IMR-90 (cell line): ENCODE measurements at regions not wholly inside any gene's neighbourhood (a gene's known extent, or its start where the extent isn't known, plus 50 kb on each side); places are given as distances from the start of the nearest gene placed in this dataset.

Experiments used
- CEBPB ChIP-seq: IDR thresholded peaks from 2 replicates; pipeline ENCODE4 v1.6.1; 2012; ENCODE audit warnings: low read depth, low read length, improper control_type of control experiment
- CHD1 ChIP-seq: IDR thresholded peaks from 2 replicates; pipeline ENCODE4 v1.6.1; 2012; ENCODE audit warnings: low read depth, low read length, improper control_type of control experiment
- CTCF ChIP-seq: conservative IDR thresholded peaks from 2 replicates; pipeline ENCODE4 v1.5.1; 2012; ENCODE audit warnings: mild to moderate bottlenecking, low read depth, low read length, improper control_type of control experiment
- ELK1 ChIP-seq: fragments of 150-350 bp; IDR thresholded peaks from 2 replicates; pipeline ENCODE4 v1.6.1; 2016; ENCODE audit warnings: low read depth, mild to moderate bottlenecking, low read length, moderate library complexity, borderline replicate concordance
- MAZ ChIP-seq: IDR thresholded peaks from 2 replicates; pipeline ENCODE4 v1.6.1; 2012; ENCODE audit warnings: low read depth, mild to moderate bottlenecking, low read length, improper control_type of control experiment, moderate library complexity, borderline replicate concordance
- MXI1 ChIP-seq: IDR thresholded peaks from 2 replicates; pipeline ENCODE4 v1.6.1; 2012; ENCODE audit warnings: low read depth, mild to moderate bottlenecking, low read length, moderate library complexity, borderline replicate concordance
- NFE2L2 ChIP-seq: fragments of 150-350 bp; IDR thresholded peaks from 2 replicates; pipeline ENCODE4 v1.6.1; 2016; ENCODE audit warnings: low read depth, mild to moderate bottlenecking, low read length
- POLR2A ChIP-seq: IDR thresholded peaks from 2 replicates; pipeline ENCODE4 v1.6.1; 2012; ENCODE audit warnings: mild to moderate bottlenecking, low read depth, low read length
- RAD21 ChIP-seq: IDR thresholded peaks from 2 replicates; pipeline ENCODE4 v1.6.1; 2012; ENCODE audit warnings: low read length, improper control_type of control experiment
- RCOR1 ChIP-seq: IDR thresholded peaks from 2 replicates; pipeline ENCODE4 v1.6.1; 2012; ENCODE audit warnings: mild to moderate bottlenecking, low read length, improper control_type of control experiment; ENCODE audit not compliant: insufficient replicate concordance
- RFX5 ChIP-seq: IDR thresholded peaks from 2 replicates; pipeline ENCODE4 v1.8.0; 2012; ENCODE audit warnings: low read depth, mild to moderate bottlenecking, low read length, moderate library complexity
- SMC3 ChIP-seq: fragments of 150-350 bp; IDR thresholded peaks from 2 replicates; pipeline ENCODE4 v1.6.1; 2016; ENCODE audit warnings: low read depth, mild to moderate bottlenecking, antibody characterized with exemption, low read length, moderate library complexity
- USF2 ChIP-seq: fragments of 150-350 bp; IDR thresholded peaks from 2 replicates; pipeline ENCODE4 v1.6.1; 2017; ENCODE audit warnings: mild to moderate bottlenecking, antibody characterized with exemption, low read length, low read depth

- TF ChIP-seq MAZ (no peak), POLR2A (no peak), CTCF (no peak), CHD1 (no peak), RFX5 (no peak), USF2 (no peak), NFE2L2 (no peak), MXI1 (no peak), SMC3 (no peak), RAD21 (no peak), RCOR1 (no peak), CEBPB (no peak), ELK1 (no peak)
Measured at GRCh38 chr2:230631470-230631869, 81.2 kb upstream of the CAB39 start.
